ENCODE measurements at regions not wholly inside any gene's neighbourhood (a gene's known extent, or its start where the extent isn't known, plus 50 kb on each side); places are given as distances from the start of the nearest gene placed in this dataset.

DNA sequence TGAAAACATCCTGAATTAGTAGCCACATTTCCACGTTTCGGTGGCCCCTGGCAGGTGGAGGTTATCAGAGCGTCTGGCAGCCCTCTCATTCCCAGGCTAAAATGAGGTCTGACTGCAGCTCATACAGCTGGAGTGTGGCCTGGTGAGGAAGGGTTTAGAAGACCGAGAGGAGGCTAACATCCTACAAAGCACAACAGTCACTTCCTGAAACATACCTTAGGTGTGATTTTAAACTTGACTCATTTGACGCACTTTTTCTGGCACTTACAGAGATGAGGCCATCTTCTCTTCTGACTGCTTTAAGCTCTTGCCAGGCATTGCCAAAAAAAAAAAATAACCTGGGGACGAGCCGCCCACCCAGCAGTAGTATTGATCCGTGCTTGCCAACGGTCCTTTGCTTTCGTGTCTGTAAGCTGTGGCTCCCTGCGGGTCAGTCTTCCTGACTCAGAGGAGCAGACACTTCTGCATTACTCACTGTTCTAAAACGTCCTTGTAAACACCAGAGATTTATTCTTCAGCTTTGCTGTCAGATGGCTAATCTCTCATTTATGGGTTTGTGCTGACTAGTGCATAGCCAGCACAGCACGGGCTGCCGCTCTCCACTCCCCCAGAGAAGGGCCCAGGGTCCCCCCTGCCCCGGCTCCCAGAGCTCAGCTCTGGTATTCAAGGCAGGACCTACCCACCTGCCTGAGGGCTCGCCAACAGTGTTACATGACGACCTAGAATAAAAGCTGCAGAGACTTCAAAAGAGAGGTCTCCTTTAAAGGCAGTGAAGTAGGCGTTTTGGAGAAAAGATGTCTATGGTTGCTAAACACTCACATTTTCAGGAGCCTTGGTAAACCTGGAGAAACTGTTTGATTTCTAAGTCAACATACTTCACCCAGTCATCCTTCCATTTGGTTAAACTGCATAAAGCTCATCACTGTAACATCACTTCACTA is 78.5 kb upstream of the FRMD1 start:
- DNase-seq (ENCODE audit: low read depth) = no peak

DNA sequence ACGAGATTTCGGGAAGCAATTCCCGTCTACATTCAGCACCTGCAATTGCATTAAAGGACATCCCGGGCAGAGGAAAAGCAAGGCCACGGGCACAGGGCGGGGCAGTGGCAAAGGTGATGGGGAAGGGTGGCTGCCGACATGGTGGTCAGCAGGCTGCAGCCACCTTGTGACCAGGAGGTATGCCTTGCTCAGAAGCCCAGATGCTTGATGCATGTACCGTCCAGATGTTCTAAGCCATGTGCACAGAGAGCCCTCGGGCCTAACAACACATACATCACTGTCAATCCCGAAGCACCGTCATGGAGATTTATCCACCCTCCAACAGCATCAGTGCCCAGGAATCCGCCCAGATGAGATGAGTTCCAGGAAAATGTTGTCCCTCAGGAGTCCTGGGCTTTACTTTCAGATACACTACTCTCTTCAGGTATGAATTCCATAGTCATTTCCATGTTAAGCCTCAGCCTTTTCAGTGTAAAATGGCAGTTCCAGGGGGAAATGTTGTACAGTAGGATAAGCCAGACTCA is 77.8 kb upstream of the FRMD1 start:
- DNase-seq (ENCODE audit: low read depth) = no peak

DNA sequence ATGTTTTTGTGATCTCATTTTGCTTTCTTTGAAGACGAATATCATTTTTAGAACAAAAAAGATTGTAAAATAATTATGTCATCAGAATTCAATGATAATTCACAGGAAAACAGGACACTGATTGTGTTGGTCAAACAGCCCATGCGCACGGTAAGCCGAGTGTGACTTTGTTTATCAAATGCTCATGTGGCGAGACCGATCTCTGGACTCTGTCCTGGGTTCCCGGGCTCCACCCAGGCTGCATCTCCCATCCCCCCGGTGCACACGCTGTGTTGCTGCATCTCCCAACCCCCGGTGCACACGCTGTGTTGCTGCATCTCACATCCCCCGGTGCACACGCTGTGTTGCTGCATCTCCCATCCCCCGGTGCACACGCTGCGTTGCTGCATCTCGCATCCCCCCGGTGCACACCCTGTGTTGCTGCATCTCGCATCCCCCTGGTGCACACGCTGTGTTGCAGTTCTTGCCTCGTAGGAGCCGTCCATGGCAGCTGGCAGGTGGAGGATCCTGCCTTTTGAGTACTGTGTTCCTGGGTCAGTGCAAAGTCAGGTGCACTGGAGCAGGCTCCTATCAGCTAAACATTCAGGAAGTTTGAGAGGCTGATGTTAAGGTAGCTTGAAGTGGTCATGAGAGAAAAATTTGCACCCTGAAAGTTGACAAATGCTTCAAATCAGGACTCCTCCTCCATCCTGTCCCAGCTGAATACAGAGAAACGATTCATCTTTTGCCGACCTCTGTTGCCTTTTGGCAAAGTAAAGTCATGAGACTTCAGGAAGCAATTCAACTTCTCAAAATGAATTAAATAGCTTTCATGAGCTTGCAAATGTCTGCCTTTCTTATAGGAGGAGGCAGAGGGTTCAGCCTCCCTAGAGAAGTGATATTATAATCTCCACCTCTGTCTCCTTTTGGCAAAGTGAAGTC is 77.1 kb upstream of the FRMD1 start:
- no peak for DNase-seq (ENCODE audit: low read depth)

DNA sequence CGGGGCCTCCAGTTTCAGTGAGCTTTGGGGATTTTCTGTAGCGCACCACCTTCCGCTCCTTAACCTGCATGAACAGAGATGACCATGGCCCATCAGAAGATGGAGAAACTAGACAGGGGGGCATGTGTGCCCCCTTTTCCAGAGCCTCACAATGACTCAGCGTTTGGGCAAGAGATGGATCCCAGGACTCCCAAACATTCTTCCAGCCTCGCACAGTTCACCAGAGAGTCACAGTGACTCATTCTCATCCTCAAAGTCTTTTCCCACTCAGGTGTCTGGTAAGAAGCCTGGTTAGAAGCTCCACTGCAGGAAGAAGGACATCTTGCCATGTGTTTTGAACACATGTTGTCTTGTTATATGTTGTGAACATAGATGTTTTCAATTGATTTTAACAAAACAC is 76.2 kb upstream of the FRMD1 start:
- DNase-seq (ENCODE audit: low read depth) = no peak

DNA sequence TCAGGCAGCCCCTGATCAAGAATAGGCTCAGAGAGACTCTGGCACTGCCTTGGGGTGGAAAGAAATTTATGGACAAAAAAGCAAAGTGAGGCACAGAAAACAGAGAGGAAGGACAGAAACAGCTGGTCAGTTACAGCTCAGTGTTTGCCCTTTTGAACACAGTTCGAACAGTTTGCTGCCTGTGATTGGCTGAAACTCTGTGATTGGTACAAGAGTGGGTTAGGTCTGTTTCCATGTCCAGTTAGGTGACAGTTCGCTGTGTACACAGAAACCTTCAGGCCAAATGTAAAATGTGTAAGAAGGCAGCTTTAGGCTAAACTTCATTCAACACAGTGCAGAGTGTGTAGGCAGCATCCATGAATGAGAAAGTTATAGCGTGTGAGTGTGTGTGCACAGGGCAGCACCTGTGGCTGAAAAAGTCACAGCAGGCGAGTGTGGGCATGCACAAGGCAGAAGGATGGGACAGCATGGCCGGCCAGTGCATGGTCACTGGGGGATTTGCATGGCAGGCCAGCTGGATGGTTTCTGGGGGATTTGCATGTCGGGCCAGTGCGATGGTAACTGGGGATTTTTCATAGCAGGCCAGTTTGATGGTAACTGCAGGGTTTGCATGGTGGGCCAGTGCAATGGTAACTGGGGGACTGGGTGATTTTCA is 75.4 kb upstream of the FRMD1 start:
- DNase-seq (ENCODE audit: low read depth) = no peak

DNA sequence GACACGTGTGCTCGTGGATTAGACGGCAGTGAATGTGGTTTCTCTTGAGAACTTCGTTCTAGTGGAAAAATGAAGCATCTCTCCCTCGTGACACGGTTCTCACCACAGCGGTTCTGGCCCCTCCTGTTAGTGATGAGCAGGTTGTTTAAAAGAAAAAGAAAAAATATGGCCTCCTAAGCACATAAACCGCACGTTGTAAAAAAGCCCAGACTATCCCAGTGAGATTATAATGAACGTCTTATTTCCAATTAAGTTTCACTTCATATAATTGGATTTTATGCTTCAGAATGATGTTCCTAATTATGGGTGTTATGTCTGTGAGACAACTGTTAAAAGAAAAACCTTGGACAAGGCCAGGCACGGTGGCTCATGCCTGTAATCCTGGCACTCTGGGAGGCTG is 74.5 kb upstream of the FRMD1 start:
- no peak for DNase-seq (ENCODE audit: low read depth)

DNA sequence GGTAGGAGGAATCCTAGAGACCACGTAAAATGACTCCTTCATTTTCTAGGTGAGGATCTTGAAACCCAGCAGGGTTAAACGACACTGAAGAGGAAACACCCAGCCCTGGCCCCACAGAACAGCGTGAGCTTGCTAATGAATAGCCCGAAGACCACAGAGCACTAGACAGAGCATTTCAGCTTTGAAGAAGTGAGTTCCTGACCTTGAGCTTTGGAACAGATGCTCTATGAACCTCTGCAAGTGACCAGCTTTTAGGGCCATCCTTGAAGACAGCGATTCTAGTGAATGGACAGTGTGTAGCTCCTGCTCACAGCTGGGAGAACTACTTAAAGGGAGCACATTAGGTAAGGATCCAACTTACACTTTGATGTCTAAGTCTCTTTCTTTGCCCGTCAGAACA is 74.0 kb upstream of the FRMD1 start:
- DNase-seq (ENCODE audit: low read depth) = no peak

DNA sequence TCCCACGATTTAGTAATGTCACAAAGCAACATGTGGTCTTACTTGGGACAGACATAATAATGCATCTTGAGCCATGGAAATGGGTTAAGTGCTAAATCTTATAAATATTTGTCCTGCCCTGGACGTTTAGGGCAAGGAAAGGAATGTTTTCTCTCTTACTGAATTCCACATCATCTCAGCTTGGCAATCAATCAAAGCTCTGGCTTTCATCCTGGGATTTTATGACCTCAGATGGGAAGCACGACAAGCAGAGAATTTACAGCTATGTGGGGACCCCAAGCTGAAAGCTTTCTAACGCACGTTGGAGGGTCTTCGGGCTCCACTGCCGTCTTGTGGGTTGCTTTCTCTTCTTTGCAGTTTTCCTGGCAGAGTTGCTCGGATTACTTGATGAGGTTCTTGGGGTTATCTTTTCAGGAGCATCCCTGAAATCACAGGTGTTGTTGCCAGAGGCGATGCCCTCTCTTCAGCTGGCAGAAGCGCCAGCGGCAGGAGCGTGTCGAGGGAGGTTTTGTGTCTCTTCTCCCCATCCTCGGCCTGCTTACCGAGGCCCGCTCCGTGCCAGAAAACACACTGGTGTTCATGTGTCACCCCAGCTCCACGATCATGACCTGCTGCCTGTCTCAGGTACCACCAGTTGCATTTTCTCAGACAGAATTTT is 73.4 kb upstream of the FRMD1 start:
- DNase-seq (ENCODE audit: low read depth) = no peak

DNA sequence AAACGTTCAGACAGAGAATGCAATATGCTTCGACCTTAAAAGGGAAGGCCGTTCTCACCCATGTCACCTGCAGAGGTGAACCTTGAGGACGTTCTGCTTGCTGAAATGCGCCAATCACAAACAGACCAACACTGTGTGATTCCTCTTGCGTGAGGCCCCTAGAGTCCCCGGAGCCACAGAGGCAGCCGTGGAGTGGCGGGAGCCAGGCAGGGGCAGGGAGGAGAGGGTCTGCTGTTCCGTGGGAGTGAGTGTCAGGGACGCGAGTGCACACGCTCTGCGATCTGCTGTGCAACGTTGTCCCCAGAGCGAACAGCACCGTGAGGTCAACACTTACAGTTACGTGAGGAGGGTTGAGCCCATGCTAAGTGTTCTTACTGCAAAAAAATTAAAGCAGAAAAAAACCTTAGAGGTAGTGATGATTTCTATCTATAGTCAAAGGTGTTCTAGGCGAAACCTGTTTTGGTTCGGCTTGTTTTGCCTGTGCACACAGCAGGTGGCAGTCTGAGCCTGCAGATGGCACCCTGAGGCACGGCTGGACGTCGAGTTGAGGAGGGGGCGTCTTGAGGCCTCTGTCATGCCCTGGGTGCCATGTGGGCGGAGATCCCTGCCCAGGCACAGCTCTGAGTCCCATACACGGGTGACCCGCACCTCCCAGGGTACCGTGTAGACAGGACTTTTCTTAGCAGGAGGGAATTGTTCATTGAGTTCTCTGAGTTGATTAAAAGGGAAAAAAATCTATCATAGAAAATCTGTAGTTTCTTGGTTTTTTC is 71.7 kb upstream of the FRMD1 start:
- DNase-seq (ENCODE audit: low read depth) = no peak

DNA sequence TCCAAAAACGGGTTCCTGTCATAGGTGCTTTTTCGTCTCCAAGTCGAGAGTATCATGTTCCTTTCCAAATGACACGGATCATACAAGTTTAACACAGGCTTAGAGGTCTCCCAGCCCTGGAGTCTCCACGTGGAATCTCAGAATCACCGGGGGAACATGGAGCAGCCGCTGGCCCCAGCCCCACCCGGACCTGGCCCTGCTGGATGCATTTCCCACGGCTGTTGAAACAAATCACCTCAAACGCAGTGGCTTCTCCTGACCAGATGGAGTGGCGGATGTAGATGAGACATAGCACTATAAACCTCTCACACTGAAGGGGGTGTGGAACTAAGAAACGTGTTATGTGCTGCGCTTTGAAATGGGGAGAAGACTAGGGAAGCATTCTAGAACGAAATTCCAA is 70.0 kb upstream of the FRMD1 start:
- no peak for DNase-seq (ENCODE audit: low read depth)

DNA sequence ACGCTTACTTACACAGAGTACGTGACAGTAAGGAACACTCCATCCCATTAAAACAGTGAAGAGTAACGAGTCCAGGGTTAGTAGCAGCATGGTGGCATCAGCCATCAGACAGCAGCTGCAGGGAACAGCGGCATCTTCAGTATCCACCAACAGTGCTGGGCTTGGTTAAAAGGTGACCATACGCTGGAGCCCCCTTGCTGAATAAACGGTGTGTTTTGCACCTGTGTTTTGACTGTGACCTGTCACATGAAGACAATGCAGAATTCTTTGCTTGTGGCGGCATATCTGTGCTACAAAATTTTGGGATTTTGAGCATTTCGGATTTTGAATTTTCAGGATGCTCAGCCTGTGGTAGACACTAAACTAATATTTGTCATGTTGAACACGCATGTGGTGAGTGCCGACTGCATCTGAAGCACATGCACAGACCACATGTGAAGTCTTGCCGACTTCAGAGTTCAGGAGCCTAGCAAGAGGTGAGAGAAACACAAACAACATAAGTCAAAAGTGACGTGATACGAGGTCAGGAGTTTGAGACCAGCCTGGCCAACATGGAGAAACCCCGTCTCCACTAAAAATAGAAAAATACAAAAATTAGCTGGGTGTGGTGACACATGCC is 69.3 kb upstream of the FRMD1 start:
- DNase-seq (ENCODE audit: low read depth) = no peak

DNA sequence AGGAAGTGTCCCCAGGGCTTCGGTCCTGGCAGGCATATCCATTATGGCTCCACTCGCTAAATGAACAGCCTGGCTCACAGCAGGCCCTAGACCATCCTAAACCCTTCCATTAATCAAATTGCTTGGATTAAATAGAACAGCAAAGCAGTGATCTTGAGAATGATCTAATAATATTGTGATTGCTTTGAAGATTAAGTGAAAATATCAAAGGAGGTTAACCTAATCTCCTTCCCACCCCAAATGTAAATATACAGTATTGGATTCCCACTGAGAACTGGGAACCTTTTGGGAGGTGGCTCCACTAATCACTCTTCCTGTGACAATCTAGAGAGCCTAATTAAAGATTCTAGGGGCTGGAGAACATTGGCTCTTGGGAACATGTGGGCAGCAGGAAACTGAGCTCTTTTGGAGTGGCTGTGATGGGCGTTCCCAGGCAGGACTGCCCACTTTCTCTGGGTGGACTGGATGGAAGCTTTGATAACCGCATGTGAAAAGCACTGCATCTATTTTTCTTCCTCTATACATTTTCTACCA is 68.3 kb upstream of the FRMD1 start:
- DNase-seq (ENCODE audit: low read depth) = no peak

DNA sequence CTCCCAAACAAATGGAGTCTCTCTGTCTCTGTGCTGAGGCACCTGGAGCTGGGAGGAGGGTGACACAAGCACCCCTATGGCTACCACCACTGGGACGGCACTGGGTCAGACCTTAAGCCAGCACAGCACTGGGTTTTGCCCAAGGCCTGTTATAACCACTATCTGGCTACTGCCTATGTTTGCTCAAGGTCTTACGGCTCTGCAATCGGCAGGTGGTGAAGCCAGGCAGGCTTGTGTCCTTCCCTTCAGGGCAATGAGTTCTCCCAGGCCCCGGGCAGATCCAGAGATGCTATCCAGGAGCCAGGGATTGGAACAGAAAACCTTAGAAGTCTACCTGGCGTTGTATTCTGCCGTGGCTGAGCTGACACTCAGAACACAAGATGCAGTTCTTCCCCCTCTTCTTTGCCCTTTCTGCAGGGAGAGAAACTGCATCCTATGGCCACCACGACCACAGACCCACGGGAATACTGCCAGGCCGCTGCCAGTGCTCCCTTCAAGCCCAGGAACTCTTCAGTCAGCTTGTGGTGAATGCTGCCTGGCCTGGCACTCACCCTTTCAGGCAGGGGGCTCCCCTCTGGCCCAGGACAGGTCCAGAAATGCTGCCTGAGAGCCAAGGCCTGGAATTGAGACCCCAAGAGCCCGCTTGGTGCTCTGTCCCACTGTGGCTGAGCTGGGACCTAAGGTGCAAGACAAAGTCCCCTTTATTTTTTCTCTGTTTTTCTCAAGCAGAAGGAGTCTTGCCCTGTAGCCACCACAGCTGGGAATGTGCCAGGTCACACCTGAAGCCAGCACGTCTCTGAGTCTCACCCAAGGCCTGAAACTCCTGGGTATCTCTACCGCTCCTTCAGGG is 67.0 kb upstream of the FRMD1 start:
- no peak for DNase-seq (ENCODE audit: low read depth)

DNA sequence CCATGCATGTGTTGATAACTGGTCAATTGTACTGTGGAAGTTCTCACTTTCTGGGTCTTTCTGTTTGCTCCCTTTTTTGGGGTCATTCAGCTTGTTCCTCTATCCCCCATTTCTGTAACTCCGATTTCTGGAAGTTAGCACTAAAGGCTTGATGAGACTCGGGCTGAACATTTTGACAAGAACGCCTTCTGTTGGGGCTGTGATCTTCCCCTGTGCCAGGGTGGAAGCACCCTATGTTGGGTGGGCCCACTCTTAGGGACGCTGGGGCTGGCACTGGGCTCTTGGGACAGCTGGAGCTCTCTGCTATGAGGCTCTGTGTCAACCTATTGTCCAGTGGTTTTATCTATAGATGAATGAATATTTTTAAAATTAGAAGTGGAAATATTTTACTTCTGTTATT is 60.1 kb upstream of the FRMD1 start:
- DNase-seq (ENCODE audit: low read depth) = no peak

DNA sequence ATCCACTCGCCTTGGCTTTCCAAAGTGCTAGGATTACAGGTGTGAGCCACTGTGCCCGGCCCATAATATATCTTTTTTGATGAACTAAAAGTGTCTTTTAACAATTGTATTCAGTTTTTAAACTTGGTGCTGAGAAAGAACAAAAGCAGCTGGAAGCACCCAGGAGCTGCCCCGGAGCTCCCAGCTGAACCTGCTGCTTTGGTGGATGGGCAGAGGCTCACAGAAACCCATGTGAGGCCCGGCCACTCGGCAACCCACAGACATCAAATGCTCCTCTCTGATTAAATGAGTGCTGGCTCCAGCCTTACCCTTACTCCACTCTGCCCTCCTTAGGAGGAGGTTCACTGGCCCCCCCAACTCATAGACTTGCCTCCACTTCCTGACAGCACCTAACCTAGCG is 59.4 kb upstream of the FRMD1 start:
- DNase-seq (ENCODE audit: low read depth) = no peak

DNA sequence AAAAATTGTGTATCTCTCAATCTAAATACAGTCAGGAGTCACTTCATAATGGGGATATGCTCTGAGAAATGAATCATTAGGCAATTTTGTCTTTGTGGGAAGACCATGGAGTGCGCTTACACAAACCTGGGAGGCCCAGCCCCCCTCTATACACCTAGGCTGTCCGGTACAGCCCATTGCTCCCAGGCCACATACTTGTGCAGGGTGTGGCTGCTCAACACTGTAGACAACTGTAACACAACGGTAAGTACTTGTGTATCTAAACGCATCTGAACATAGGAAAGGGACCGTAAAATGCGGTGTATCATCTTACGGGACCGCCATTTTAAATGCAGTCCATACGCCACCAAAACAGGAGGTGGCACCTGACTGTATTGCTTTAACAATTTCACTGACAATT is 58.0 kb upstream of the FRMD1 start:
- no peak for DNase-seq (ENCODE audit: low read depth)

DNA sequence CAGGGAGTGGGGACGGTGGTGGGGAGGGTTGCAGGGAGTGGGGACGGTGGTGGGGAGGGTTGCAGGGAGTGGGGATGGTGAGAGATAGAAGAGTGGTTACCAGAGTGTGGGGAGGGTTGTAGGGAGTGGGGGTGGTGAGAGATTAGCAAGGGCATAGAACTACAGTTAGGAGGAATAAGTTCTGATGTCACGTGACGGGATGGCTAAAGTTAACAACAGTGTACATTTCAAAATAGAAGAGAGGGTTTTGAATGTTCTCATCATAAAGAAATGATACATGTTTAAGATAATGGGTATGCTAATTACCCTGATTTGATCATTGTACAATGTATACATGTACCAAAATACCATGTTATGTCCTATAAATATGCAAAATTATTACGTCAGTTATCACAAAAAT is 57.6 kb upstream of the FRMD1 start:
- no peak for DNase-seq (ENCODE audit: low read depth)

DNA sequence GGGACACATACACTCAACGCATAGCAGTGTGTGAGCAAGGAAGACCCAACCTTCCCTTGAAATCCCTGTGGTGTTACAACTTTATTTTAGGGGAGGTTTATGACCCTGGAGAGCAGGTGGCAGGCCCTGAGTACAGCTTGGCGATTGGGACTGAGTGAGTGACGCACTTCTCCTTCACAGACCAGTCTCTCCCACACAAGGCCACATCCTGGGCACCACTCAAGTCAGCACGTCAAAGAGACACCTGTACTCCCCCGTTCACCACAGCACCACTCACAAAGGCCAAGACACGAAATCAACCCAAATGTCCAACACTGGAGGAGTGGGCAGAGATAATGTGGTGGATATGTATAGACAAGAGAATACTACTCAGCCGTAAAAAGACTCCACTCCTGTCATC is 57.0 kb upstream of the FRMD1 start:
- no peak for DNase-seq (ENCODE audit: low read depth)

DNA sequence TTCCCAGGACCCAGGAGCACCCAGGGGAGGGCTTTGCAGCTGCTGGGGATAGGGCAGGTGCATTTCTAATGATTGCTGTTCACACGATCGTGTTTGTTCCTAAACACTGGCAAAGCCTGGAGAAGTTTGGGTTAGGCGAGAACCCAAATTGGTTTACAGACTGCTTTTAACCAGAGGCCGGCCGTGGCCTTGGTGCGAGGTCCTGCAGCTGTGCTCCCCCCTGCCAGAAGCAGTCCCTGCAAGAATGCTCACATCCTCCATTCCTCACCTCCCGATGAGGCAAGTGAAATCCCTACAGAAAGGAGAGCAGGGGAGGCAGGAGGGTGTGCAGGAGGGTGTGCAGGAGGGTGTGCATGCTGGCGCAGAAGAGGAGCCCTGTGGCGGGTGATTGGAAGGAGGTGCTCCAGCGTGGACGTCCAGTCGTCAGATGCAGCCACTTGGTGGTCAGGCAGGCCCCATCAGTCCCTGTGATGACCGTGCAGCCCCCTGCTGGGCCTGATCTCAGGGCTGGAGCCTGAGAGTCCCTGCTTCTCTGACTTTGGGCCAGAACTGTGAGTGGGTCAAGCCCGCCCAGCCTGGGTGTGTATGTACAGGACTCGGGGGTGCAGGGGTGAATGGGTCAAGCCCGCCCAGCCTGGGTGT is 55.7 kb upstream of the FRMD1 start:
- DNase-seq (ENCODE audit: low read depth) = no peak

Data from CMK (cell line).